NCI-H2227 (cell line): ENCODE measurements at regions not wholly inside any gene's neighbourhood (a gene's known extent, or its start where the extent isn't known, plus 50 kb on each side); places are given as distances from the start of the nearest gene placed in this dataset.
"Not testable (repeated sequence)": the region's sequence is repeated elsewhere in the genome, so short reads cannot be mapped to it uniquely, and the experiment has no call there.

Source experiments
- DNase-seq: peaks from one replicate; lab custom pipeline; 2025; ENCODE audit not compliant: unreplicated experiment; lab: John Stamatoyannopoulos, UW

GRCh38 chr14:71384007-71384845 lies 477.0 kb downstream of the PCNX1 start:
- no peak for DNase-seq

- no peak for DNase-seq
These were observed 480.5 kb downstream of the PCNX1 start for GRCh38 chr14:71387753-71388152.

DNA sequence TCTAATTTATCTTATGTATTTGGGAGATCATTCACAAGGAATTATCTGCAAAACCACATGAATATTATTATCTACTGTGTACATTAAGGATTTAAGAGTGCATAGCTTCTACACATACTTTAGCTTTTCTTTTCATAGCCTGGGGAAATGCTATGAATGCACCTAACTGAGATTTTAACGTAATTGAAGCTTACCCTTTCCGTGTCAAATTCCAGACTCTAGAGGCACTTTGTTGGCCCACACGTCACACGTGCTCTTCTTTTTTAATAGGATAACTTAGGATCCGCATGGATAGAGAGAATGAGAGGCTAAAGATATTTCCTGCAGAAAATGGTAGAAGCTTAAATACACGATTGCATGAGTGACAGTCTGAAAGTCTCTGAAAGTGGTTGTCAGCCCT lies 481.1 kb downstream of the PCNX1 start:
- DNase-seq, result no peak

DNA sequence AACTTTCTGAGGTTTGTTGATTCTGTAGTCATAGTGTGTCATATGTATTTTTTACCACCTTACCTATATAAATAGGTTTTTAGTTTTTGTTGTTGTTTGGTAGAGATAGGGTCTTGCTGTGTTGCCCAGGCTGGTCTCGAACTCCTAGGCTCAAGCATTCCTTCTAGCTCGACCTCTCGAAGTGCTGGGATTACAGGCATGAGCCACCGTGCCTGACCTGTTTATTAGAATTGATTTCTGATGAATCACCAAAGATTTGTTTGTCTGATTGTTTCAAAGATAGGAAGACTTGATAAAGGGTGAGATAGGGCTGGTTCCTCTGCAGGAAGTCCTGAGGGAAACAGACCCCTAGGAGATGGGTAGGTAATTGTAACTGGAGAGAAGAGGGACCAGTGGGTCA lies 481.6 kb downstream of the PCNX1 start:
- DNase-seq, result no peak

DNA sequence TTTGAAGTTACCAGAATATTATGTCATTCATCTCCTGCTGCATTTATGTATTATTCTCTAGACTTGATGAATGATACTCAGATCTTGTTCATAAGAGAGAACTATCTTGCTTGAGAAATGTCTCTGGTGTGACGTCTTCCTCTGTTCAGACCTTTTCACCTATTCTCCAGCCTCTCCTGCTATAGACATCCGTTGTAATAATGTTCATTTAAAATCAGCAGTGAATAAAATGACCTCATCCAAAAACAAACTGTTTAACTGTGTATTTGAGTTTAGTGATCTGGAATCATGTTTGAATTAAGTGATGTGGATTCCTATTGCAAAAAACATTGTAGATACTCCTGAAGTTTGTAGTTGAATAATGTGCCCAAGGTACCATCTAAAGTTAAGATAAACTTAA lies 487.1 kb downstream of the PCNX1 start:
- DNase-seq, result no peak

DNA sequence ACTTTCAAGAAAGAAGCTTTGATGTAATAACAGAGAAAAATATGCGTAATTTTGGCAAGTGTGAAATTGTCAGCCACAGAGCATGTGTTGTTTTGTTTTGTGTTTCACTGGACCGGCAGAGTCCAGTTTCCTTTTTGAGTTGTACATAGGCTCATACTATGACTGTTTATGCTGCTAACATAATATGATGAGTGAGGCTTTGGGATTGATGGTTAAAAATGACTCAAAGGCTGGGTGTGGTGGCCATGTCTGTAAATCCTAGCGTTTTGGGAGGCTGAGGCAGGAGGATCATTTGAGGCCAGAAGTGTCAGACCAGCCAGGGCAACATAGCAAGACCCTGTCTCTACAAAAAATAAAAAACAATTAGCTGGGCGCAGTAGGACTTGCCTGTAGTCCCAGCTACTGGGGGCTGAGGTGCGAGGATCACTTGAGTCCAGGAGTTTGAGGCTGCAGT lies 487.9 kb downstream of the PCNX1 start:
- DNase-seq, result no peak

- no peak for DNase-seq
These were observed 488.4 kb downstream of the PCNX1 start for GRCh38 chr14:71395636-71396035.

- no peak for DNase-seq
These were observed 488.9 kb downstream of the PCNX1 start for GRCh38 chr14:71396050-71396677.

GRCh38 chr14:71397371-71397770 lies 490.1 kb downstream of the PCNX1 start:
- no peak for DNase-seq

GRCh38 chr14:71398450-71398849 lies 491.2 kb downstream of the PCNX1 start:
- DNase-seq, result no peak

GRCh38 chr14:71399057-71399487 lies 491.8 kb downstream of the PCNX1 start:
- no peak for DNase-seq

DNA sequence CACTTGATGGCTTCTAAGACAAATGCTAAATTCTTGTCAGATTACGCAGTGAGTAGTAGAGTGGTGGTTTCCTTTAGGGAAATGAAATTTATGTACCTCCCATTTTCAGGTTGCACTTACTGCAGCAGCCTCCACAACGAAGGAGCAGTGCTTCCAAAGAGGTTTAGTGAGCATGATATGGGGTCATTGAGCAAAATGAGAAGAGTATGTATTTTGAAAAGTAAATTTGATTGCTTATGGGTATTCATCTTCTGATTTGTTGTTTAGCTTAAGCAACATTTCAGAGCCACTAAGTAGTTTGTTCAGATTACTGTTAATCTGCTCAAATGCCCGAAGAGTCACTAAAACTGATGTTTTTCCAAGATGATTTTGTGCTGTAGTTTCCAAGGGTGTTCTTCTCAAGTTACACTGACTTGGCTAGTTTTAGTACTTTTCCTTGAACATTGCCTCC lies 493.6 kb downstream of the PCNX1 start:
- no peak for DNase-seq

- DNase-seq, result not testable (repeated sequence)
These were observed 495.2 kb downstream of the PCNX1 start for GRCh38 chr14:71402415-71402814.

DNA sequence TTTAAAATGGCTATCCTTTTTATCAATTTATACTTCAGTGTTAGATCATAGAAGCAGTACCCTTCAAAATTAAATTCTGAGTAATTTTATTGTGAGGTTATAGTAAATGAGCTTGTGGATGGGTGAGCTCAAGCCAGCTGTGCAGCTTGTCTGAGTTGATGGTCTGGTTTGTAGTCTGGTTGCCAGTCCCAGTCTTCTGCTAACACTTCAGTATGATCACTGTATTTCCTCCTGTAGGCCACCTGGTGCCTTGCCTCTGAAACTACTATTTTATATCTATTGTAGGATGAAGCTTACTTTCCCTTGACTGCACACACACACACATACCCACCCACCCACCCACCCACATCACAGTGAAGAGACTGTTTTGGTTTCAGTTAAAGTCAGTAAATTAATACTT lies 496.4 kb downstream of the PCNX1 start:
- DNase-seq, result no peak

GRCh38 chr14:71405676-71406075 lies 498.4 kb downstream of the PCNX1 start:
- no peak for DNase-seq

DNA sequence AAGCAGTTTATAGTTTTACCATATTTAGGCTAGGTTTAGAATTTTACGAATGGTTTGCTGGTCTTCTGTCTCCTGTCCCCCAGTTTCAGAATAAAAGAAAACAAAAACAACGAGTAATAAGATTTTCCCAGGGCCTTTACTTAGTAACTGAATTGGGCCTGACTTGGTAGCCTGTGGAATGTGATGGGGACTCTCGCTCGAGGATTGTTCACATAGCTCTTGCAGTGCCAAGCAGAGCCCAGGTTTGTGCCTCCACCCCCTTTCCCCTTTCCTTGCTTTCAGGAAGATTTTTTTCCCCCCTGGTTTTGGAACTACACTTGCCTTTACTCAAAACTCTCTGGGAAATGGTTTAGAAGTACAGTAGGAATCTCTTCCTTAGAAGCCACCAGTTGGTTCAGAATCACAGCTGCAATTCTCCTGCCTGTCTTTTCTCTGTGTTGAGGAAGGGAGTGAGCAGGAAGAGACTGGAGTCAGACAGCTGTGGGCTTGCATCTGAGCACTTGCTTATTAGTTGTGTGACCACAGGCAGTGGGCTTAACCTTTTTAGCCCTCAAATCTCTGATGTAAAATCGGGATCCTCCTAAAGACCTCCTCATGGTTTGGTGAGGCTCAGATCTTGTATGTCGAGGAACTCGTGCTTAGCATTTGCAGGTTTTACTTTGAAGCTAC lies 501.2 kb downstream of the PCNX1 start:
- DNase-seq, result no peak

DNA sequence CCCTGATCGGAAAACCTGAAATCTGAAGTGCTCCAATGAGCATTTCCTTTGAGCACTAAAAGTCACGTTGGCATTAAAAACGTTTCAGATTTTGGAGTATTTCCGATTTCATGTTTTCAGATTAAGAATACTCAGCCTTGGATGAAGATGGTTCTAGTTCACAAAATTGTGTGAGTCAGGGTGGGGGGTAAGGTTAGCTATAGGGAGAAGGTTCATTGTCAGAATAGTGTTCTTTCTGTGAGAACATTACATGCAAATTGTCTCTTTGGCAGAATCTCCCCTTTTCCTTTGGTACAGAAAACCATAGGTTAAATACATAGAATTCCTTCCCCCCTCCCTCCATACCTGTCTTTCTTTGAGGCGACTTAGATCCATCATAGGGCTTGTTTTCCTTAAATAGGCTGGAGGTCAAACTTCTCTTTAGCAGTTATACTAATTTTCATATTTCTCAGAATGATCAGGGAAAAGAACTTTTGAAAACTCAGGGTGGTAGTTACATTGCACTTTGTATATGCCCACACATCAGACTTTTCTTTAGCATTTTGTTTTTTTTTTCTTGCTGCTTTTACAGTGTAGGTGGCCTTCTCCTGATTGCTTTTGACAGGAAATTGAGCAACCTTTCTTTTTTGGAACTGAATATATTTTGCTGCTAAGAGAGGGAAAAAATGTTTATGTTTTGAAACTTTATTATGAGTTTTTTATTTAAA lies 503.5 kb downstream of the PCNX1 start:
- no peak for DNase-seq

DNA sequence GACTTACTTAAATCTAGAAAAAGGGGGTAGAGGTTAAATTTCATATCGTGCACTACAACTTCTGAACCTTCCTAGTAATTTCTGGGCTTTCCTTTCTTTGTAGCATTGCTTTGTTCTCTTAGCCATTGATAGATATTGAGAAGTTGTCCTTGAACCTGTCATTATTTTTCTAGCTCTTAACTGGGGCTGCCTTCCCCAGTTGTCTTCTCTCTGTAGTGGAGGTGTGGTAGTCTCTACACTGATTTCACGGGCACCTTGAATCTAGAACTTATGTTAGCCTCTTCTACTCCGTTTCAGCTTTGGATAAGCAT lies 504.0 kb downstream of the PCNX1 start:
- DNase-seq, result no peak

DNA sequence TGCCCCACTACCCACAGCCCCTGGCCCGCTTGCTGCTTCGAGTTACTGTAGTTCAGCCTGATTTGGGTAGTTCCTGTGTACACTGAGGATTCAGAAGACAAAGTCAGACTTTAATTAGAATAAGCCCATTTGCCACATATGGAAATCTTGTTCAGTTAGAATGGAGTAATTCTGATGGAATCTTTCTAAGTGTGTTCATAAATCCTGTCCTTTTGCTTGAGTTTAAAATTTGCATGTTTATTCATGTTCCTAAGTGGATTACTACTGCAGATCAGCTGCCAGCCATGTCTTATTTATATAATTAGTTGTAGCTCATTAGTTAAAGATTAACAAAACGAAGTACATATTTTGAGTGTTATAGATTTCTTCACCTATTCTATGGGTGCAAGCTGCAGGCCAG lies 504.5 kb downstream of the PCNX1 start:
- DNase-seq, result no peak

DNA sequence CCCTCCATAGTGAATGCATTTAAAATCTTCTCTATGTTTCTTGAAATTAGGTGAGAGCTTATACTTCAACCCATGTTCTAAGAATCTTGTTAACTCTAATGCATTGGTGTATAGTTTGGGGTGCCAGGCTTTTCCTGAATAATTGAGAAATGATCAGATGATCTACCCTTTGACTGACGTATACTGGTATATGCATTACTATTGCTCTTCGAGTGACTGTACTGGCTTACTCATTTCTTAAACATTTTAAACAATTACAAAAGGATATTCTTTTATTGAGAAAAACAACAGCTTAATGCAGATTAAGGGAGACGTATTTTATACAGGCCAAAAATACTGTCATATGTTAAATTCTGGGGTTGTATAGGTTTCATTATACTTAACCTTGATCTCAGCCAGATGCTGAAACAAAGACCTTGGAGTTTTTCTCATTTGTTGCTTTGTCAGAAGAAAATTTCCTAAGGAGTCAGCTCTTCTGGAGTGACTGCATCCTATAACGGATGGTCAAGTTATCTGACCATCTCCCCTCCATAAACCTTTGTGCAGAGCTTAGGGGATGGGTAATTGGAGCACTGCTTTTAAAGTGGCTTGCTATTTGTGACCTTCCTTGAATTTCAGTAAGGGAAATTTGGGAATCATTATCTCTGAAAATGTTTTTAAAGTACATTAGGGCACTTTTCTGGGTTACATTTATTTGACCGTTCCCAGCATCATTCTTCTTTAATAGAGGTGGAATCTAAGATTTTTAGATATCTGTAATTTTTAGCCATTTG lies 507.6 kb downstream of the PCNX1 start:
- no peak for DNase-seq

DNA sequence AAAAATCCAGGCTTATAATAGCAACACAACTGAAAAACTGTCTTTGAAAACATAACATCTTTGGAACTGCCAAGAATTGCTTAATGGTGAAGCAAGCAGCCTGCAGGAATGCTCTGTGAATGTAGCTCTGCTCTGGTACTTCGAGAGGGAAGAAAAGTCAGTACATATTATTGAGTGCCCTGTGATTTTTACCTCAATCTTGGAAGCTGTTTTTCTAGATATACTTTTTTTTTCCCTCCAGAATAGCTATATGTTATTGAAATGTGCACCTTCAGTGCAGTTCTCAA lies 508.1 kb downstream of the PCNX1 start:
- no peak for DNase-seq
